Nucleus accumbens (tissue), 56 donors: ENCODE measurements at regions not wholly inside any gene's neighbourhood (a gene's known extent, or its start where the extent isn't known, plus 50 kb on each side); places are given as distances from the start of the nearest gene placed in this dataset.
"Not testable (repeated sequence)": the region's sequence is repeated elsewhere in the genome, so short reads cannot be mapped to it uniquely, and the experiment has no call there.

Experiments used
- DNase-seq, 56 donors: peaks; one replicate each; lab custom pipeline; 2025; lab: John Stamatoyannopoulos, UW

- no peak for DNase-seq
These were observed 54.3 kb upstream of the LRCH1 start for GRCh38 chr13:46498650-46499049.

- no peak for DNase-seq
These were observed 56.9 kb upstream of the LRCH1 start for GRCh38 chr13:46496086-46496485.

DNA sequence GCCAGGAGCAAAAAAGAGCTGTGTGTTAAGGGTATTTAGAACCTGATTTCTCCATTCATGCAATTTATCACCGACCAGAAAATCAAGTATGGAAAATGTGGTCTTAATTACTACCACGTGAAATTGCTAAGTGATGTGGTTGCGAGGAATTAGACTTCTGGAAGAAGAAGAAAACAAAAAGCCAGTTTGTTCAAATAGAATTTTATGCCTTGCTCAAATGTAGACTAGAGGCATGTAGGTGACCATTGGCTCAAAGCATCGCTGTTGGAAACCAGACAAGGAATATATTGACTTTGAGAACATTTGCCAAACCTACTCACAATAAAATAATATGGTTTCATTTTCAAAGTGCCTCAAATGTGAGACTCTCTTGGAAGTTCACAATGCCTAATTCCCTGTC lies 57.3 kb upstream of the LRCH1 start:
- DNase-seq: no peak

GRCh38 chr13:46495066-46495465 lies 57.9 kb upstream of the LRCH1 start:
- DNase-seq: no peak

- DNase-seq: peak in 2 of 56 donors; percentile 1 to 6
These were observed 60.0 kb upstream of the LRCH1 start for GRCh38 chr13:46492946-46493345.

DNA sequence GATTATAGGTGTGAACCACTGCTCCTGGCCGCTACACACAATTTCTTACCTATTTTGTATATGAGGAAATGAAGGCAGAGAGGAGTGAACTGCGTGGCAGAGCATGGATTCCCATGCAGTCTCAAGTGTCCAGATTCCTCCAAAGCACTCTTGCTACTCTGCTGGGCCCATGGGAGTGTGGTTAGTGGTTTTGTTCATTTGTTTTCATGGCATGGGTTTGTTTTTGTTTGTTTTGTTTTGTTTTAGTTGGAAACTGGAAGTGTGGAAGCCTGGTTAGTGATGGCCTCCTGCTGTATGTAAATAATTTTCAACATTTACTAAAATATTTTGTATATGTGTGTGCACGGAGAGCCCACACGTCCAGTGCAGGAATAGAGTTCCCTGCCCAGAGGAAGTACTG lies 61.3 kb upstream of the LRCH1 start:
- no peak for DNase-seq

DNA sequence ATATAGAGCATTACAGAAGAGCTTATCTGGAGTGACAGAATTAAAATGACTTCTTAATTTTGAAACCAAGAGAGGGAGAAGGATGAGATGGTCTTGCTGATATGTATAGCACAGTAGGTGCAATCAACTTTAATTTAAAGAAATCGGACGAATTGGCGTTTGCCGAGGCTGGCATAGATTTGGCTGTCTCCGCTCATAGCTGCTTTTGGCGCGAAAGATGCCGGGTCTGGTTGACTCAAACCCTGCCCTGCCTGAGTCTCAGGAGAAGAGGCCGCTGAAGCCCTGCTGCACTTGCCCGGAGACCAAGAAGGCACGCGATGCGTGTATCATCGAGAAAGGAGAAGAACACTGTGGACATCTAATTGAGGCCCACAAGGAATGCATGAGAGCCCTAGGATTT lies 62.3 kb upstream of the LRCH1 start:
- not testable (repeated sequence) for DNase-seq

- no peak for DNase-seq
These were observed 62.8 kb upstream of the LRCH1 start for GRCh38 chr13:46490129-46490528.

- DNase-seq: no peak
These were observed 63.4 kb upstream of the LRCH1 start for GRCh38 chr13:46489586-46490023.

- DNase-seq: no peak
These were observed 65.2 kb upstream of the LRCH1 start for GRCh38 chr13:46487748-46488147.

- DNase-seq: no peak
These were observed 66.7 kb upstream of the LRCH1 start for GRCh38 chr13:46486270-46486669.

- no peak for DNase-seq
These were observed 68.4 kb upstream of the LRCH1 start for GRCh38 chr13:46484561-46484960.

- no peak for DNase-seq
These were observed 71.8 kb upstream of the LRCH1 start for GRCh38 chr13:46481166-46481565.

DNA sequence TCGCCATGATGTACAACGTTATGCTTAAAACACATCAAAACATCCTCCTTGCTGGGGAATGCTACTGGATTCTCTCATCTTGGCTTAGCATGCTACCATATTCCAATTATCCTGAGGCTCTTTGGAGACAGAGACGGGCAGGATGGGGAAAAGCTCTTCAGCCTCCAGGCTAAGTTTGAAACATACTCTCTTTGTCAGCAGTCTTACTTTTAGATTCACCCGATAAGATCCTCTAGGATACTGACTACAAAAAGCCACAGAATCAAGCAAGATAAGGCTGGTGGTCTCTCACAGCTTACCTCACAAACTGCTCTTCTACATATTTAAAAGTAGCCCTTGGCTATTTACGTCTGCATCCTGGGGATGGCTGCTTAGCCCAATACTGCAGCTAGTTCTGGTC lies 72.8 kb upstream of the LRCH1 start:
- DNase-seq: no peak

GRCh38 chr13:46479691-46480090 lies 73.3 kb upstream of the LRCH1 start:
- no peak for DNase-seq

- DNase-seq: no peak
These were observed 73.7 kb upstream of the LRCH1 start for GRCh38 chr13:46479283-46479682.

- no peak for DNase-seq
These were observed 74.3 kb upstream of the LRCH1 start for GRCh38 chr13:46478651-46479050.

GRCh38 chr13:46476174-46476573 lies 76.8 kb upstream of the LRCH1 start:
- DNase-seq: no peak

GRCh38 chr13:46475541-46475991 lies 77.4 kb upstream of the LRCH1 start:
- peak in 2 of 56 donors; percentile 0 to 60 for DNase-seq

GRCh38 chr13:46473806-46474205 lies 79.2 kb upstream of the LRCH1 start:
- no peak for DNase-seq

- DNase-seq: no peak
These were observed 80.6 kb upstream of the LRCH1 start for GRCh38 chr13:46472384-46472783.

DNA sequence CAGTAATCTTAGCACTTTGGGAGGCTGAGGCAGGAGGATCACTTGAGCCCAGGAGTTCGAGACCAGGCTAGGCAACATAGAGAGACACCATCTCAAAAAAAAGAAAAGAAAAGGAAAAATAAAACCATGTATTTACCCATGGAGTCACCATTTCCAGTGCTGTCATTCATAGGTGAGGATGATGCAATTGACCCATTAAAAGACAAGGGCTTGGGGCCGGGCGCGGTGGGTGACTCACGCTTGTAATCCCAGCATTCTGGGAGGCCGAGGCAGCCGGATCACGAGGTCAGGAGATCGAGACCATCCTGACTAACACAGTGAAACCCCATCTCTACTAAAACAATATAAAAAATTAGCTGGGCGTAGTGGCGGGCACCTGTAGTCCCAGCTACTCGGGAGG lies 82.6 kb upstream of the RUBCNL start:
- DNase-seq: not testable (repeated sequence)
